K562 (cell line): ENCODE measurements at regions not wholly inside any gene's neighbourhood (a gene's known extent, or its start where the extent isn't known, plus 50 kb on each side); places are given as distances from the start of the nearest gene placed in this dataset.

Experiments used
- ESRRA ChIP-seq: fragments of 450-650 bp; IDR thresholded peaks from 2 replicates; pipeline ENCODE4 v1.6.1; 2014; ENCODE audit warnings: low read depth, mild to moderate bottlenecking, moderate library complexity, borderline replicate concordance
- LARP7 ChIP-seq: fragments of 450-650 bp; IDR thresholded peaks from 2 replicates; pipeline ENCODE4 v1.6.1; 2016
- POLR2A ChIP-seq: fragments of 450-650 bp; conservative IDR thresholded peaks from 2 replicates; pipeline ENCODE4 v1.6.1; 2016
- RBM39 ChIP-seq: fragments of 200-400 bp; formaldehyde crosslinking; optimal IDR thresholded peaks from 2 replicates; pipeline ENCODE3; 2018; ENCODE audit warnings: low read depth, low read length
- RUNX1 ChIP-seq: sonication (generic); IDR thresholded peaks from 2 replicates; pipeline ENCODE4 v1.6.1; 2016; ENCODE audit warnings: antibody characterized with exemption, low read depth
- SMARCE1 ChIP-seq: fragments of 450-650 bp; IDR thresholded peaks from 2 replicates; pipeline ENCODE4 v1.7.1; 2016; ENCODE audit warnings: mild to moderate bottlenecking
- SNIP1 ChIP-seq: fragments of 450-650 bp; IDR thresholded peaks from 2 replicates; pipeline ENCODE4 v1.7.1; 2017; ENCODE audit warnings: low read depth, mild to moderate bottlenecking
- TAF15 ChIP-seq: fragments of 200-400 bp; formaldehyde crosslinking; IDR thresholded peaks from 2 replicates; pipeline ENCODE4 v1.6.1; 2017; ENCODE audit warnings: mild to moderate bottlenecking, low read depth, low read length, moderate library complexity
- ZNF174 ChIP-seq: fragments of 250-450 bp; sonication (Bioruptor Pico); IDR thresholded peaks from 2 replicates; pipeline ENCODE4 v1.4.0; 2020; ENCODE audit warnings: mild to moderate bottlenecking
- TF ChIP-seq, protein P1 (sequence below): IDR thresholded peaks from 2 replicates; pipeline ENCODE4 v1.6.1; 2016; ENCODE audit warnings: missing genetic modification characterization, missing compliant biosample characterization

DNA sequence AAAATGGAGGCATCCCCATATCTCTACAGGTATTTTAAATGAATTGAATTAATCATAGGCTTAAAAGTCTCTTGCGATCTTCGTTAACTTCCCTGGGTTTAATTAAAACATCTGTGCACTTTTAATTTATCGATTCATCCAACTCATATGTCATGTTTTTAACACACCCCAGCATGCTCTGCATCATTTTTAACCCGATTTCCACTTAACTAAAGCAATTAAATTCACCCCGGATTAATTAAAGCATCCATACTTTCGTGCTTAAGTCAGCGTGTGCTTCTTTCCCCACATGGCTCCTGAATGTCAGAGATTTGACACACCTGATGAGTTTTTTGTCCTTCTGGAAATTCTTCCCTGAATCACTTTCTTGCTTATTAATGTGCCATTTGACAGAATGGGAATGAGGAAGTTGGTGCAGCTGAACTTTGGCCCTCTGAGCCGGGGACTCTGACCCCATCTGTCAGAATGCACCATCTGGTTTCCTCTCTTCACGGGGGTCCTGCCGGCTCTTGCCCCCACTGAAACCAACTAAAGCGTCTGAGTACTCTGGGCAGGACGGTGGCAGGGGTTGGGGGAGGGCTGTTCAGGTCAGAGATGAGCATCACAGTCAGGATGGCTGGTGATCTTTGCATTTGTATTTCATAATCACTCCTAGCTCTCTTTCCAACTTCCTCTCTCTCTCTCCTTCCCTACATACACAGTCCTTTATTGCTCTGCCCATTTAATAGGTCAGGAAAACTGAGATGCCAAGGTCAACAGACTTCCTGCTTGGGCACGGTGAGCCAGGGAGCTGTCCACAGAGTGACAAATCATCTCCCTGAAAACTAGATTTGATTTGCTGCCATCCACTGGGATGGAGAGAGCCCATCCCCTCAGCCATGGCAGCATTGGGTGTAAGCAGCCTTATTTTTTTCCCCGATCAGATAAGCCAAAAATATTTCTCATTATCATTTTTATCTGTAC is 180.3 kb upstream of the WWC1 start:
- TF ChIP-seq POLR2A (no peak), RUNX1 (no peak), ESRRA (no peak), ZNF174 (CRISPR knock-in tag) (no peak), SMARCE1 (no peak), LARP7 (no peak), SNIP1 (no peak), RBM39 (no peak), TAF15 (no peak)
- TF ChIP-seq, protein P1, sequence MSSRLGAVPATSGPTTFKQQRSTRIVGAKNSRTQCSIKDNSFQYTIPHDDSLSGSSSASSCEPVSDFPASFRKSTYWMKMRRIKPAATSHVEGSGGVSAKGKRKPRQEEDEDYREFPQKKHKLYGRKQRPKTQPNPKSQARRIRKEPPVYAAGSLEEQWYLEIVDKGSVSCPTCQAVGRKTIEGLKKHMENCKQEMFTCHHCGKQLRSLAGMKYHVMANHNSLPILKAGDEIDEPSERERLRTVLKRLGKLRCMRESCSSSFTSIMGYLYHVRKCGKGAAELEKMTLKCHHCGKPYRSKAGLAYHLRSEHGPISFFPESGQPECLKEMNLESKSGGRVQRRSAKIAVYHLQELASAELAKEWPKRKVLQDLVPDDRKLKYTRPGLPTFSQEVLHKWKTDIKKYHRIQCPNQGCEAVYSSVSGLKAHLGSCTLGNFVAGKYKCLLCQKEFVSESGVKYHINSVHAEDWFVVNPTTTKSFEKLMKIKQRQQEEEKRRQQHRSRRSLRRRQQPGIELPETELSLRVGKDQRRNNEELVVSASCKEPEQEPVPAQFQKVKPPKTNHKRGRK: no peak
